GM21723 (cell line): ENCODE measurements at regions not wholly inside any gene's neighbourhood (a gene's known extent, or its start where the extent isn't known, plus 50 kb on each side); places are given as distances from the start of the nearest gene placed in this dataset.

Experiments used
- ATAC-seq: cut with Tn5 transposase; IDR thresholded peaks from one replicate; pipeline ENCODE4 v1.9.1; 2021; ENCODE audit warnings: mild to moderate bottlenecking, moderate library complexity; ENCODE audit not compliant: unreplicated experiment

- ATAC-seq, result no peak
Observed at GRCh38 chr6:147903321-147903720, 394.8 kb downstream of the SAMD5 start.

DNA sequence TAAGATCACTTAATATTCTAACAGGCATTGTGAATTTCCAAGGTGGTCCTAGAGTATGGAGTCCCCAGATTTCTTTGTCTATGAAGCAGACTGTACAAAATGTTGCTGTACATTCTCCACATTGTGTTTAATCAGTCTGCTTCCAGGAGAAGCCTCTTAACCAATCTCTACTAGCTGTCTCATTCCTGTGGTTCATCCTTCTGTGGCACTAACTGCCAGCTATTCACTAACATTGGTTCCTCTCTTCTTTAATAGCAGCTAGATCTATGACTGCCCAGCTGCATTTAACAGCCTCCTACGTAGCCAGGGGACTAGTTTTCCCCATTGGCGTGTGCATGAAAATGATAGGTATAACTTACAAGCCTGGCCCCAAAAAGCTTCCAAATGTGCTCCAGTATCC, 395.4 kb downstream of the SAMD5 start:
- no peak for ATAC-seq

DNA sequence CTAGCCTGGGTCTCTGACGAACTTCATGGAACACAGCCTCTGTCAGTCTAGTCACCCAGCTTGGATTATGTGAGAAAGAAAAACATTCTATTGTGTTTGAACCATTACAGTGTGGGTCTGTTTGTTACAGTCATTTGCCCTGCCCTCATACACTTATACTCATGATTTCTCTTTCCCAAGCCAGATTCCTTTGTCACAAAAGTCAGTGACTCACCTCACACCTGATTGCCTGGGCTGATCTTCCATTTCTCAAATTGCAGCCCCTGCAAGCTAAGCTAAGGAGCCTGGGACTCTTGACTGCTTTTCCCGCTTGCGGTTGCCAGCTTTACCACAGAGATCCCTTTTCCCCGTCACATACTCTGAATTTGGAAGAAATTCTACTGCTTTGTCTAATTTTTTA, 395.9 kb downstream of the SAMD5 start:
- ATAC-seq, result no peak

DNA sequence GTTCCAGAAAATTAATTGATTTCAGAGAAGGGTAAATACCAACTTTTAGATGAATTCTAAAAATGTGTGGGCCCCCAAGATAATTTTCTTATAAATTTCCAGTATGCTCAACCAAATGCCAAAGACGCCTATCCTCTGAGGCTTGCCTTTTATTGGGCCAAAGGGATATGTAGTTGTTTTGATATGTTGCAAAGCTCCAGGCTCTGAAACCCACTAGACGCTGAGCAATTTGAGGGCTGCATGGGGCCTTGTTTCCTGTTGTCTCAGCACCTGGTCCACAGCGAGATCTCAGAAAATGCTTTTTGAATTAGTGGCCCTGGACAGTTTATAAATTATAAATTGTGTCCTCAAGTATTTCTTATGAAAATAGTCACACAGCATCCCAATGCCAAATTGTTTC, 397.2 kb downstream of the SAMD5 start:
- ATAC-seq, result no peak

GRCh38 chr6:147906361-147906760, 397.9 kb downstream of the SAMD5 start:
- ATAC-seq, result no peak

GRCh38 chr6:147909640-147910039, 401.1 kb downstream of the SAMD5 start:
- ATAC-seq, result no peak

- no peak for ATAC-seq
Observed at GRCh38 chr6:147910281-147910680, 401.8 kb downstream of the SAMD5 start.

DNA sequence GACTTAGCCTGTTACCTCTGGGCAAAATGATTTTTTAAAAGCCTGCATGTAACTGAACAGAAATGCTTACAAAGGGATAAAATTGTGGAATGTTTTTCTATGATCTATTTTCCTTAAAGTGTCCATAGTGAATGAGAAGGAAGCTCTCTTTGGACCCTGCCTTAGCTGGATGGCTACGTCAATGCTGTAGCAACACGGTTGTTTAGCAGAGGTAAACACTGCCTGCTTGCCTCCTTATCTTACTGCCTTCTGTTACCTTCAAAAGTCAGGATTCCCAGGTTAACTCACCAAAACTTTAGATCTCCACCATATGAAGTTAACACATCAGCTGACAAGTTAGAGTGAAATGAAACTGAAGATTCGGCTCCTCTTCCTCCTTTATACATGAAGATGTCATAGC, 402.6 kb downstream of the SAMD5 start:
- no peak for ATAC-seq

- ATAC-seq, result no peak
Observed at GRCh38 chr6:147911686-147912085, 403.2 kb downstream of the SAMD5 start.

DNA sequence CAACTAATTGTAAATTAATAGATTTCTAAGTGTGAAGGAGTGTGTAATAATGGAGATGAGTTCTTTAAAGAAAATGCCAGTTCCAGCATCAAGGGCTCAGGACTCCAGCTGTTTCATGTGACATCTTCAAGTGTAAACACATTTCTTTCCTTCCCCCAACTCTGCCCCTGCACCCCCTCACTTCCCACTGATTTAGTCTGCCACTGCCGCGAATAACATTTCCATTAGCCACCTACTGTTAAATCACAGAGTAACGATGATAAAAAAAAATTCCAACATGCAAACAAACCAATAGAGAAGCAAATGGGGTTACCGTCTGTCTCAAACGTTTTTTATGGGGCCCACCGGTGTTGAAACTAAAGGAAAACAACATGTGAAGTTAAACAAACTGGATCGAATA, 414.3 kb downstream of the SAMD5 start:
- no peak for ATAC-seq

GRCh38 chr6:147924598-147924997, 416.1 kb downstream of the SAMD5 start:
- ATAC-seq, result no peak

GRCh38 chr6:147925826-147926225, 416.8 kb upstream of the SASH1 start:
- ATAC-seq, result no peak

DNA sequence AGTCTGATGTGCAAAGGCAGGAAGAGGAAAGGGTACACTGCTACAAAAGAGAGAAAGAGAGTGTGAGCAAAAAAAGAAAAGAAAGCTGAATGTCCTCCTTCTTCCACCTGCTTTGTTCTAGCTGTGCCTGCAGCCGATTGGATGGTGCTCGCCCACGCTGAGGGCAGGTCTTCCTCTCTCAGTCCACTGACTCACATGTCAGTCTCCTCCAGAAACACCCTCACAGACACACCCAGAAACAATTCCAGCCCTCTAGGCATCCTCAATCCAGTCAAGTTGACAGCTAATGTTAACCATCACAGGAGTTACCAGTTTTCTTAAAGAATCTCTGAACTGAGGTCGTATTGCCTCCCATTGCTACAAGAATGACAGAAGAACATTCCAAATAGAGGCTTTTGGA, 411.9 kb upstream of the SASH1 start:
- ATAC-seq, result no peak

GRCh38 chr6:147933224-147933623, 409.4 kb upstream of the SASH1 start:
- ATAC-seq, result no peak

- no peak for ATAC-seq
Observed at GRCh38 chr6:147935656-147936055, 407.0 kb upstream of the SASH1 start.

- ATAC-seq, result no peak
Observed at GRCh38 chr6:147936703-147937470, 405.8 kb upstream of the SASH1 start.

DNA sequence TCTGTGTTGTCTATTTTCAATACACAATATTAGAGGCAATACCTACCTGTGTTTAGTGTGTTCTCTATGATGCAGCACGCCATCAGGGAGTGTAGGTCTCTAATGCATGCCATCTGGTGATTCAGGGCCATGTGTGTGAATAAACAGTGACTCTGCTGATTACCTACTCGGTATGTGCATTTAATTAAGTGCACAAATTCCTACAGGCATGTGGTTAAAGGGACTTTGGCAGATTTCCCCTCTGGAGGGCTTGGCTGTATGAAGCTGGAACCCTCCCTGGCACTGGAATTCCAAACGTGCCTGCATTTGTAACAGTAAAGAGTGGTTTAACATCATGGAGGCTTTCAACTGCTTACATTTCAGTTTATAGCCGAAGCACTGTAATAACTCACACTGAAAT, 401.5 kb upstream of the SASH1 start:
- no peak for ATAC-seq

DNA sequence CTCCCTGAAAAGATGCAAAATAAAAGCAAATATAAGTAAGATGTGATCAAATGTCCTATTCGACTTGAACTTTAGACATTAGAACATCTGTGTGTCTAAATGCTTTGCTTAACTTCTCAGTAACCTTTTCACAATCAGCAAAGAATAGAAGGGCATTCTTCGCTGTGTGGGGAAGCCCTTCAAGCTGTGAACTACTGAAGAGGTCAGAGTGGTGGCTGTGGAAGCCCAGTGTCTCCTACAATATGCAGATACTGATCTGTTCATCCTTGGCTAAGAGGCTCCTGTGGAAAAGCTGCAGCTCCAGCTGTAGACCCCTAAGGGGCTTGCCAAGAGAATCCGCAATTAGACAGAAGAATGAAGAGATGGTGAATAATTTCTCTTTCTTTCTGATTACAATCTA, 400.3 kb upstream of the SASH1 start:
- no peak for ATAC-seq

DNA sequence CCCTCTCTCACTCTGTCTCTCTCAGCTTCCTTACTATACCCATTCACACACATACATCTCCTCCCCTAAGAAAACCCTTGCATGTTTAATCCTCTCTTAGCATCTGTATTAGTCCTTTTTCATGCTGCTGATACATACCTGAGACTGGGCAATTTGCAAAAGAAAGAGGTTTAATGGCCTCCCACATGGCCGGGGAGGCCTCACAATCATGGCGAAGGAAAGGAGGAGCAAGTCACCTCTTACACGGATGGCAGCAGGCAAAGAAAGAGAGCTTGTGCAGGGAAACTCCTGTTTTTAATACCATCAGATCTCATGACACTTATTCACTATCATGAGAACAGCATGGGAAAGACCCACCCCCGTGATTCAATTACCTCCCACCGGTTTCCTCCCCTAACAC, 398.5 kb upstream of the SASH1 start:
- ATAC-seq, result no peak

DNA sequence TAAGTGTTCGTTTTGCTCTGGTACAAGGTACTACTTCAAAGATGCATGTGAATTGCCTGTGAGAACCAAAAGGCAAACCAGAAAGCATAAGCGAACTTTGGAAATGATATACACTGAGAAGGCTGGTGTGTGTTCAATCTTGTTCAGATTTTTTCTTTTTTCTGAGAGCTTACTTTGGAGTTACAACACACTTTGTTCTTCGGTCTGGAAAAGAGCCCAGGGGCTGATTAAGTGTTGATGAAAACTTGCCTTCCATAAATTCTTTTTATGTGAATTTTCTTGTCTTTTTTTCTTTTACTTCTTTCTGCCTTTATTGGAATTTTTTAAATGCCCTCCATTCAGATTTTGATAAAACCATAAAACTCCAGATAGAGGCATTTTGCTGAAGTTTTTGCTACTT, 395.1 kb upstream of the SASH1 start:
- no peak for ATAC-seq

DNA sequence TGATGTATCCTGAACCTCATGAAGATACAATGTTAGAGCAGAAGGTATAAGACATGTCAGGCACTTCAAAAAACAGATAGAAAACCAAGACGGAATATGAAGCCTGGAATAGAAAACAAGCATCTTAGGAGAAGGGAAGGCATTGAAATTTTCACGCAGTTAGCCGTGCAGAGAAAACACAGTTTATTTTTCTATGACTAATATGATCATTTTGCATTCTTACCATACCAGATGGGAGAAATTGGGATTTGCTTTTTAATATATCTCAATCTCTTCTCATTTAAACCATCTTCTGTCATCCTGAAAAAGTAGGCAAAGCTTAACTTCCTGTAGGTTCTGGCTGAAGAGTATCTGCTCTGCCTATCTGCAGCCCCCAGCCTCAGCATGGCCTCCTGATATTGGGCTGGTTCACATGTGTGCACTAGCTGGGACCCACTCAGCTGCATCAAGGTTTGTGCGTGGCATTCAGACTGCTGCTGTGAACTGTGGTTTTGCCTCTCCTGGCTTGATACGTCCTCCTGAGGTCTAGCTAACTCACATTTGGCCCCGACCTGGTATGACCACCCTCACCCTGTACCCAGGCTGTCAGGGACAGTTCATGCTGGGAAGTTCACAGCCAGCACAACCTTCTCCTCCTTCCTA, 392.5 kb upstream of the SASH1 start:
- ATAC-seq, result no peak

DNA sequence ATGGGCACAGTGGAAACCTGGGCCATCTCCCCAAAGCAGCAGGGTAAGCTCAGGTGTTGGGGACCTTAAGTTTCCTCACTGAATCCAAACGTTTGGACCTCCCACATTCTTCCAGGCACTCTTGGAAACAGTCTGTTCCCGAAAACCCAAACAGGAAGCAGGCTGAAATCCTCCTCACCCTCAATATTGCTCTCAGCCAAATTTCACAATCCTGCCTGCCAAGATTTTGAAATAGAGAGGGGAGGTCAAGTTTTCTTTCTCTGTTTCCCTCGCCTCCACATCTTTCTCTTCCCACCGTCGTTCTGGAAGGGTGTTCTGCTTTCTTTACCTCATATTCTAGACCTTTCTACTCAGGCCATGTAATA, 392.0 kb upstream of the SASH1 start:
- ATAC-seq, result no peak

GRCh38 chr6:147951726-147952125, 390.9 kb upstream of the SASH1 start:
- ATAC-seq, result no peak
